H1 (cell line): ENCODE measurements at regions not wholly inside any gene's neighbourhood (a gene's known extent, or its start where the extent isn't known, plus 50 kb on each side); places are given as distances from the start of the nearest gene placed in this dataset.
A peak's percentile ranks its signal among the peaks of the same experiment; 100 is the strongest.

Experiments used
- CTCF ChIA-PET: fragments of 300-600 bp; sonication (Branson Sonifier 250); formaldehyde crosslinking; loops from one replicate; lab custom pipeline; 2021; ENCODE audit not compliant: partially characterized antibody; lab: Charles Lee
- POLR2A ChIA-PET: fragments of 300-600 bp; sonication (Branson Sonifier 250); formaldehyde crosslinking; loops from one replicate; lab custom pipeline; 2021; ENCODE audit warnings: inconsistent platforms; ENCODE audit not compliant: partially characterized antibody; lab: Charles Lee
- DNase-seq, 2 experiments: peaks; one replicate each; pipeline versions ENCODE4 v3.0.0 to v3.0.0-alpha.2; 2010 to 2022; ENCODE audit warnings: low spot score in 2 of 2, low read depth in 1 of 2, mixed read lengths in 1 of 2
- FAIRE-seq: peaks from 2 replicates; lab custom pipeline; 2011; peaks lifted over from hg19 to GRCh38; lab: Jason Lieb, UNC
- H2AFZ ChIP-seq: 2 replicates; pipeline ENCODE4 v1.8.1; 2012; ENCODE audit warnings: low read length, inconsistent platforms
- H2AK5ac ChIP-seq: 2 replicates; pipeline ENCODE4 v1.6.1; 2013; ENCODE audit warnings: low read depth, low read length
- H2BK120ac ChIP-seq: replicated peaks from 2 replicates; pipeline ENCODE3; 2013; ENCODE audit warnings: low read depth, low read length, inconsistent platforms
- H2BK12ac ChIP-seq: 2 replicates; pipeline ENCODE4 v1.6.1; 2013; ENCODE audit warnings: low read depth, low read length
- H2BK15ac ChIP-seq: 2 replicates; pipeline ENCODE4 v1.6.1; 2013; ENCODE audit warnings: low read length
- H2BK20ac ChIP-seq: 2 replicates; pipeline ENCODE4 v1.6.1; 2013; ENCODE audit warnings: low read length
- H2BK5ac ChIP-seq: 2 replicates; pipeline ENCODE4 v1.6.1; 2013; ENCODE audit warnings: low read depth, low read length
- H3K14ac ChIP-seq: 2 replicates; pipeline ENCODE4 v1.6.1; 2013; ENCODE audit warnings: inconsistent platforms; ENCODE audit not compliant: insufficient read length
- H3K18ac ChIP-seq: 2 replicates; pipeline ENCODE4 v1.6.1; 2013; ENCODE audit warnings: low read length; ENCODE audit errors: extremely low read depth
- H3K23ac ChIP-seq: 2 replicates; pipeline ENCODE4 v1.6.1; 2013; ENCODE audit warnings: inconsistent platforms; ENCODE audit not compliant: insufficient read length
- H3K23me2 ChIP-seq: 2 replicates; pipeline ENCODE4 v1.6.1; 2013; ENCODE audit warnings: low read depth, low read length
- H3K27ac ChIP-seq: 2 replicates; pipeline ENCODE4 v1.6.1; 2011; ENCODE audit warnings: low read depth, low read length, inconsistent platforms
- H3K27me3 ChIP-seq, 4 experiments: replicated peaks in 1 of 4; 1 replicate in 1 of 4; 2 replicates in 3 of 4; pipeline versions ENCODE4 v1.6.1 to v1.8.1; 2011 to 2013; ENCODE audit warnings: low read length in 3 of 4, mild to moderate bottlenecking in 3 of 4, inconsistent platforms in 2 of 4, mixed read lengths in 2 of 4, moderate library complexity in 1 of 4; ENCODE audit not compliant: control insufficient read depth in 3 of 4, insufficient read depth in 3 of 4; ENCODE audit errors: extremely low read depth in 1 of 4
- H3K36me3 ChIP-seq, 4 experiments: 2 replicates each; pipeline versions ENCODE4 v1.6.1 to v1.8.1; 2011 to 2013; ENCODE audit warnings: mild to moderate bottlenecking in 4 of 4, low read length in 3 of 4, moderate library complexity in 2 of 4, control low read depth in 1 of 4, inconsistent platforms in 1 of 4; ENCODE audit not compliant: insufficient read depth in 4 of 4, control insufficient read depth in 2 of 4
- H3K4ac ChIP-seq: replicated peaks from 2 replicates; pipeline ENCODE3; 2013; ENCODE audit warnings: low read length, low read depth, mixed read lengths, inconsistent platforms; ENCODE audit not compliant: insufficient read length
- H3K4me1 ChIP-seq, 4 experiments: replicated peaks in 1 of 4; 1 replicate in 1 of 4; 2 replicates in 3 of 4; pipeline versions ENCODE4 v1.6.1 to v1.8.1; 2011 to 2013; ENCODE audit warnings: low read length in 3 of 4, inconsistent platforms in 2 of 4, mixed read lengths in 1 of 4; ENCODE audit not compliant: insufficient read depth in 4 of 4, control insufficient read depth in 3 of 4
- H3K4me2 ChIP-seq, 2 experiments: 2 replicates each; pipeline versions ENCODE4 v1.6.1 to v1.8.1; 2011 to 2013; ENCODE audit warnings: low read depth in 2 of 2, low read length in 2 of 2, control low read depth in 1 of 2, inconsistent platforms in 1 of 2, mild to moderate bottlenecking in 1 of 2; ENCODE audit not compliant: insufficient read depth in 1 of 2
- H3K4me3 ChIP-seq, 4 experiments: fragments of 200-600, 300-600 bp in 1 of 4; sonication (generic), shearing (Covaris generic), sonication (Bioruptor Twin) in 1 of 4; 2 replicates each; pipeline versions ENCODE4 v1.5.1 to v1.8.1; 2011 to 2016; ENCODE audit warnings: low read length in 4 of 4, low read depth in 3 of 4, control low read depth in 2 of 4, inconsistent platforms in 2 of 4, mild to moderate bottlenecking in 2 of 4, mixed read lengths in 1 of 4, moderate library complexity in 1 of 4; ENCODE audit not compliant: insufficient read depth in 2 of 4; ENCODE audit errors: extremely low read depth in 1 of 4
- H3K56ac ChIP-seq: replicated peaks from 2 replicates; pipeline ENCODE3; 2013; ENCODE audit warnings: low read depth, mild to moderate bottlenecking, mixed read lengths, low read length, inconsistent platforms; ENCODE audit not compliant: insufficient read length
- H3K79me1 ChIP-seq: 2 replicates; pipeline ENCODE4 v1.6.1; 2013; ENCODE audit warnings: low read depth, low read length, control low read depth
- H3K79me2 ChIP-seq, 2 experiments: 2 replicates each; pipeline versions ENCODE4 v1.6.1 to v1.8.1; 2012 to 2013; ENCODE audit warnings: low read length in 2 of 2, mild to moderate bottlenecking in 2 of 2, inconsistent platforms in 1 of 2; ENCODE audit not compliant: insufficient read depth in 2 of 2, control insufficient read depth in 1 of 2
- H3K9ac ChIP-seq, 4 experiments: replicated peaks in 1 of 4; 1 replicate in 1 of 4; 2 replicates in 3 of 4; pipeline versions ENCODE4 v1.6.1 to v1.8.1; 2011 to 2013; ENCODE audit warnings: low read depth in 3 of 4, low read length in 3 of 4, control low read depth in 2 of 4, mild to moderate bottlenecking in 2 of 4, moderate library complexity in 2 of 4, inconsistent platforms in 1 of 4; ENCODE audit errors: extremely low read depth in 1 of 4
- H3K9me3 ChIP-seq, 2 experiments: 2 replicates each; pipeline versions ENCODE4 v1.6.1 to v1.8.1; 2012 to 2013; ENCODE audit warnings: mild to moderate bottlenecking in 2 of 2, moderate library complexity in 2 of 2, control low read depth in 1 of 2, inconsistent platforms in 1 of 2, low read depth in 1 of 2, low read length in 1 of 2, mixed read lengths in 1 of 2; ENCODE audit not compliant: insufficient read depth in 2 of 2
- H4K20me1 ChIP-seq, 2 experiments: replicated peaks in 1 of 2; 2 replicates each; pipeline versions ENCODE3 to v1.8.1; 2011 to 2013; ENCODE audit warnings: inconsistent platforms in 2 of 2, low read length in 2 of 2, mild to moderate bottlenecking in 1 of 2; ENCODE audit not compliant: insufficient read depth in 2 of 2, control insufficient read depth in 1 of 2
- H4K5ac ChIP-seq: 2 replicates; pipeline ENCODE4 v1.6.1; 2013; ENCODE audit warnings: low read length, low read depth, mixed read lengths, inconsistent platforms; ENCODE audit not compliant: insufficient read length
- H4K8ac ChIP-seq: 2 replicates; pipeline ENCODE4 v1.8.0; 2013; ENCODE audit warnings: mild to moderate bottlenecking, moderate library complexity, low read length, inconsistent platforms; ENCODE audit not compliant: insufficient read depth; ENCODE audit errors: extremely low read depth
- H4K91ac ChIP-seq: replicated peaks from 2 replicates; pipeline ENCODE3; 2013; ENCODE audit warnings: low read length, mixed read lengths, inconsistent platforms; ENCODE audit not compliant: insufficient read length
- ATF3 ChIP-seq: IDR thresholded peaks from 2 replicates; pipeline ENCODE4 v1.6.1; 2011; ENCODE audit warnings: low read depth, mild to moderate bottlenecking, low read length; ENCODE audit not compliant: insufficient read depth
- BRCA1 ChIP-seq: IDR thresholded peaks from 2 replicates; pipeline ENCODE4 v1.6.1; 2012; ENCODE audit warnings: low read depth, low read length, improper control_type of control experiment
- CBX8 ChIP-seq: fragments of 300-800, 300-1000 bp; sonication (generic); IDR thresholded peaks from 2 replicates; pipeline ENCODE4 v1.7.1; 2016; ENCODE audit warnings: low read depth, low read length, borderline replicate concordance
- KDM5A ChIP-seq: fragments of 200-600 bp; IDR thresholded peaks from 2 replicates; pipeline ENCODE4 v1.7.1; 2012; ENCODE audit warnings: mild to moderate bottlenecking, low read length, inconsistent platforms, mixed read lengths
- POU5F1 ChIP-seq: IDR thresholded peaks from 2 replicates; pipeline ENCODE4 v1.6.1; 2011; ENCODE audit warnings: low read depth, mild to moderate bottlenecking, low read length, moderate library complexity
- SIRT6 ChIP-seq: IDR thresholded peaks from one replicate; pipeline ENCODE4 v1.7.1; 2012; ENCODE audit warnings: low read length, inconsistent platforms
- SUZ12 ChIP-seq: fragments of 200-600 bp; sonication (generic); IDR thresholded peaks from 2 replicates; pipeline ENCODE4 v1.6.1; 2012; ENCODE audit warnings: mild to moderate bottlenecking, inconsistent platforms, low read length, moderate library complexity, mixed read lengths
- TCF12 ChIP-seq: IDR thresholded peaks from 2 replicates; pipeline ENCODE4 v1.6.1; 2011; ENCODE audit warnings: low read depth, mild to moderate bottlenecking, low read length
- WGBS, 2 experiments: shearing (Covaris generic) in 1 of 2; methylation state at CpG; one replicate each; pipeline versions ENCODE4 v1.1.6 to v1.1.7; 2013 to 2015; ENCODE audit warnings: low lambda C conversion rate in 2 of 2, mixed read lengths in 2 of 2, inconsistent platforms in 1 of 2, low coverage in 1 of 2, missing lambda C conversion rate in 1 of 2; ENCODE audit not compliant: insufficient replicate concordance in 2 of 2, insufficient coverage in 1 of 2, insufficient read length in 1 of 2; ENCODE audit errors: extremely low coverage in 1 of 2, missing lambda C conversion rate in 1 of 2; 5-methylcytosine and 5-hydroxymethylcytosine counted together

GRCh38 chr11:129696309-129696989 is 119.2 kb upstream of the TMEM45B start:
- POLR2A ChIA-PET: no interaction called here
- H3K27ac ChIP-seq: no peak overlapping the region
- 66% methylated on average over 13 of the region's 13 CpGs; no CpG with 5 or more reads in 1 of the 2 experiments for WGBS, 2 experiments

More at GRCh38 chr11:129696309-129696989, 119.2 kb upstream of the TMEM45B start:
- Histone ChIP-seq H3K14ac (no peak overlapping the region), H4K8ac (peak overlapping the region; percentile 53), H2BK12ac (no peak overlapping the region), H3K9ac (no peak overlapping the region), H3K79me1 (no peaks in the 10 kb centered on the region), H3K27me3 (peaks cover 0 to 4% (median 3%) of the 10 kb centered on the region in 4 experiments; a peak in 3 of 7 replicates), H2AK5ac (no peak overlapping the region), H3K23me2 (peaks cover 2% of the 10 kb centered on the region; the same call in 1 of the 2 replicates), H2BK20ac (no peak overlapping the region), H3K79me2 (no peaks in the 10 kb centered on the region), H4K20me1 (no peaks in the 10 kb centered on the region), H3K9me3 (no peaks in the 10 kb centered on the region), H2AFZ (no peak overlapping the region), H2BK5ac (no peak overlapping the region), H2BK15ac (no peak overlapping the region), H3K4me3 (no peak overlapping the region), H4K5ac (no peak overlapping the region), H2BK120ac (no peak overlapping the region), H3K23ac (no peak overlapping the region), H3K56ac (no peak overlapping the region), H3K4me2 (no peak overlapping the region), H3K18ac (no peak overlapping the region), H3K4ac (no peak overlapping the region), H3K4me1 (peaks cover 0 to 3% (median 1%) of the 10 kb centered on the region in 4 experiments; a peak in 2 of 7 replicates), H4K91ac (no peak overlapping the region), H3K36me3 (no peaks in the 10 kb centered on the region)
- no peak for TF ChIP-seq CBX8
- TF ChIP-seq KDM5A: no peak
- TF ChIP-seq SUZ12: peak; percentile 6; the same call in 1 of the 2 replicates
- TF ChIP-seq ATF3: no peak
- no peak for TF ChIP-seq POU5F1
- TF ChIP-seq BRCA1: no peak
- no peak for TF ChIP-seq TCF12
- no peak for TF ChIP-seq SIRT6
- DNase-seq (no peak), FAIRE-seq (peak; percentile 50)
- CTCF ChIA-PET: interaction anchor here (0.6 to 9.0 kb wide), 39 partner anchors 8 to 583 kb away, joined by 3 to 91 read pairs (median 6); partner anchors contain the start of gene BARX2
